ENCODE measurements at regions not wholly inside any gene's neighbourhood (a gene's known extent, or its start where the extent isn't known, plus 50 kb on each side); places are given as distances from the start of the nearest gene placed in this dataset.
"Not testable (repeated sequence)": the region's sequence is repeated elsewhere in the genome, so short reads cannot be mapped to it uniquely, and the experiment has no call there.

GRCh38 chr1:146670832-146671566 is 267.1 kb upstream of the NBPF12 start:
- not testable (repeated sequence) for TF ChIP-seq CTCF (conservative IDR thresholded peaks at IDR 0.05; ENCODE audit: low read depth in 2 of 2); STAT1 (IDR thresholded peaks at IDR 0.05; ENCODE audit: unreplicated experiment); POLR2AphosphoS5 (IDR thresholded peaks at IDR 0.05; ENCODE audit: low read depth); EZH2 (IDR thresholded peaks at IDR 0.05; ENCODE audit: low read depth, unreplicated experiment); NANOG (IDR thresholded peaks at IDR 0.05; ENCODE audit: borderline replicate concordance); JUNB (IDR thresholded peaks at IDR 0.05; ENCODE audit: unreplicated experiment); ZNF114 (CRISPR knock-in tag; IDR thresholded peaks at IDR 0.05); CREB1 (CRISPR knock-in tag; IDR thresholded peaks at IDR 0.05; ENCODE audit: low read depth); EZH2phosphoT487 (IDR thresholded peaks at IDR 0.05; ENCODE audit: unreplicated experiment)
- TF ChIP-seq, protein P1, sequence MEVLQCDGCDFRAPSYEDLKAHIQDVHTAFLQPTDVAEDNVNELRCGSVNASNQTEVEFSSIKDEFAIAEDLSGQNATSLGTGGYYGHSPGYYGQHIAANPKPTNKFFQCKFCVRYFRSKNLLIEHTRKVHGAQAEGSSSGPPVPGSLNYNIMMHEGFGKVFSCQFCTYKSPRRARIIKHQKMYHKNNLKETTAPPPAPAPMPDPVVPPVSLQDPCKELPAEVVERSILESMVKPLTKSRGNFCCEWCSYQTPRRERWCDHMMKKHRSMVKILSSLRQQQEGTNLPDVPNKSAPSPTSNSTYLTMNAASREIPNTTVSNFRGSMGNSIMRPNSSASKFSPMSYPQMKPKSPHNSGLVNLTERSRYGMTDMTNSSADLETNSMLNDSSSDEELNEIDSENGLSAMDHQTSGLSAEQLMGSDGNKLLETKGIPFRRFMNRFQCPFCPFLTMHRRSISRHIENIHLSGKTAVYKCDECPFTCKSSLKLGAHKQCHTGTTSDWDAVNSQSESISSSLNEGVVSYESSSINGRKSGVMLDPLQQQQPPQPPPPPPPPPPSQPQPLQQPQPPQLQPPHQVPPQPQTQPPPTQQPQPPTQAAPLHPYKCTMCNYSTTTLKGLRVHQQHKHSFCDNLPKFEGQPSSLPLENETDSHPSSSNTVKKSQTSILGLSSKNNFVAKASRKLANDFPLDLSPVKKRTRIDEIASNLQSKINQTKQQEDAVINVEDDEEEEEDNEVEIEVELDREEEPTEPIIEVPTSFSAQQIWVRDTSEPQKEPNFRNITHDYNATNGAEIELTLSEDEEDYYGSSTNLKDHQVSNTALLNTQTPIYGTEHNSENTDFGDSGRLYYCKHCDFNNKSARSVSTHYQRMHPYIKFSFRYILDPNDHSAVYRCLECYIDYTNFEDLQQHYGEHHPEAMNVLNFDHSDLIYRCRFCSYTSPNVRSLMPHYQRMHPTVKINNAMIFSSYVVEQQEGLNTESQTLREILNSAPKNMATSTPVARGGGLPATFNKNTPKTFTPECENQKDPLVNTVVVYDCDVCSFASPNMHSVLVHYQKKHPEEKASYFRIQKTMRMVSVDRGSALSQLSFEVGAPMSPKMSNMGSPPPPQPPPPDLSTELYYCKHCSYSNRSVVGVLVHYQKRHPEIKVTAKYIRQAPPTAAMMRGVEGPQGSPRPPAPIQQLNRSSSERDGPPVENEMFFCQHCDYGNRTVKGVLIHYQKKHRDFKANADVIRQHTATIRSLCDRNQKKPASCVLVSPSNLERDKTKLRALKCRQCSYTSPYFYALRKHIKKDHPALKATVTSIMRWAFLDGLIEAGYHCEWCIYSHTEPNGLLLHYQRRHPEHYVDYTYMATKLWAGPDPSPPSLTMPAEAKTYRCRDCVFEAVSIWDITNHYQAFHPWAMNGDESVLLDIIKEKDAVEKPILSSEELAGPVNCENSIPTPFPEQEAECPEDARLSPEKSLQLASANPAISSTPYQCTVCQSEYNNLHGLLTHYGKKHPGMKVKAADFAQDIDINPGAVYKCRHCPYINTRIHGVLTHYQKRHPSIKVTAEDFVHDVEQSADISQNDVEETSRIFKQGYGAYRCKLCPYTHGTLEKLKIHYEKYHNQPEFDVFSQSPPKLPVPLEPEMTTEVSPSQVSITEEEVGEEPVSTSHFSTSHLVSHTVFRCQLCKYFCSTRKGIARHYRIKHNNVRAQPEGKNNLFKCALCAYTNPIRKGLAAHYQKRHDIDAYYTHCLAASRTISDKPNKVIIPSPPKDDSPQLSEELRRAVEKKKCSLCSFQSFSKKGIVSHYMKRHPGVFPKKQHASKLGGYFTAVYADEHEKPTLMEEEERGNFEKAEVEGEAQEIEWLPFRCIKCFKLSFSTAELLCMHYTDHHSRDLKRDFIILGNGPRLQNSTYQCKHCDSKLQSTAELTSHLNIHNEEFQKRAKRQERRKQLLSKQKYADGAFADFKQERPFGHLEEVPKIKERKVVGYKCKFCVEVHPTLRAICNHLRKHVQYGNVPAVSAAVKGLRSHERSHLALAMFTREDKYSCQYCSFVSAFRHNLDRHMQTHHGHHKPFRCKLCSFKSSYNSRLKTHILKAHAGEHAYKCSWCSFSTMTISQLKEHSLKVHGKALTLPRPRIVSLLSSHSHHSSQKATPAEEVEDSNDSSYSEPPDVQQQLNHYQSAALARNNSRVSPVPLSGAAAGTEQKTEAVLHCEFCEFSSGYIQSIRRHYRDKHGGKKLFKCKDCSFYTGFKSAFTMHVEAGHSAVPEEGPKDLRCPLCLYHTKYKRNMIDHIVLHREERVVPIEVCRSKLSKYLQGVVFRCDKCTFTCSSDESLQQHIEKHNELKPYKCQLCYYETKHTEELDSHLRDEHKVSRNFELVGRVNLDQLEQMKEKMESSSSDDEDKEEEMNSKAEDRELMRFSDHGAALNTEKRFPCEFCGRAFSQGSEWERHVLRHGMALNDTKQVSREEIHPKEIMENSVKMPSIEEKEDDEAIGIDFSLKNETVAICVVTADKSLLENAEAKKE (CRISPR knock-in tag; IDR thresholded peaks at IDR 0.05): not testable (repeated sequence)
- TF ChIP-seq, protein P2, sequence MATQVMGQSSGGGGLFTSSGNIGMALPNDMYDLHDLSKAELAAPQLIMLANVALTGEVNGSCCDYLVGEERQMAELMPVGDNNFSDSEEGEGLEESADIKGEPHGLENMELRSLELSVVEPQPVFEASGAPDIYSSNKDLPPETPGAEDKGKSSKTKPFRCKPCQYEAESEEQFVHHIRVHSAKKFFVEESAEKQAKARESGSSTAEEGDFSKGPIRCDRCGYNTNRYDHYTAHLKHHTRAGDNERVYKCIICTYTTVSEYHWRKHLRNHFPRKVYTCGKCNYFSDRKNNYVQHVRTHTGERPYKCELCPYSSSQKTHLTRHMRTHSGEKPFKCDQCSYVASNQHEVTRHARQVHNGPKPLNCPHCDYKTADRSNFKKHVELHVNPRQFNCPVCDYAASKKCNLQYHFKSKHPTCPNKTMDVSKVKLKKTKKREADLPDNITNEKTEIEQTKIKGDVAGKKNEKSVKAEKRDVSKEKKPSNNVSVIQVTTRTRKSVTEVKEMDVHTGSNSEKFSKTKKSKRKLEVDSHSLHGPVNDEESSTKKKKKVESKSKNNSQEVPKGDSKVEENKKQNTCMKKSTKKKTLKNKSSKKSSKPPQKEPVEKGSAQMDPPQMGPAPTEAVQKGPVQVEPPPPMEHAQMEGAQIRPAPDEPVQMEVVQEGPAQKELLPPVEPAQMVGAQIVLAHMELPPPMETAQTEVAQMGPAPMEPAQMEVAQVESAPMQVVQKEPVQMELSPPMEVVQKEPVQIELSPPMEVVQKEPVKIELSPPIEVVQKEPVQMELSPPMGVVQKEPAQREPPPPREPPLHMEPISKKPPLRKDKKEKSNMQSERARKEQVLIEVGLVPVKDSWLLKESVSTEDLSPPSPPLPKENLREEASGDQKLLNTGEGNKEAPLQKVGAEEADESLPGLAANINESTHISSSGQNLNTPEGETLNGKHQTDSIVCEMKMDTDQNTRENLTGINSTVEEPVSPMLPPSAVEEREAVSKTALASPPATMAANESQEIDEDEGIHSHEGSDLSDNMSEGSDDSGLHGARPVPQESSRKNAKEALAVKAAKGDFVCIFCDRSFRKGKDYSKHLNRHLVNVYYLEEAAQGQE (IDR thresholded peaks at IDR 0.05; ENCODE audit: unreplicated experiment): not testable (repeated sequence)
